ENCODE measurements at regions not wholly inside any gene's neighbourhood (a gene's known extent, or its start where the extent isn't known, plus 50 kb on each side); places are given as distances from the start of the nearest gene placed in this dataset.

DNA sequence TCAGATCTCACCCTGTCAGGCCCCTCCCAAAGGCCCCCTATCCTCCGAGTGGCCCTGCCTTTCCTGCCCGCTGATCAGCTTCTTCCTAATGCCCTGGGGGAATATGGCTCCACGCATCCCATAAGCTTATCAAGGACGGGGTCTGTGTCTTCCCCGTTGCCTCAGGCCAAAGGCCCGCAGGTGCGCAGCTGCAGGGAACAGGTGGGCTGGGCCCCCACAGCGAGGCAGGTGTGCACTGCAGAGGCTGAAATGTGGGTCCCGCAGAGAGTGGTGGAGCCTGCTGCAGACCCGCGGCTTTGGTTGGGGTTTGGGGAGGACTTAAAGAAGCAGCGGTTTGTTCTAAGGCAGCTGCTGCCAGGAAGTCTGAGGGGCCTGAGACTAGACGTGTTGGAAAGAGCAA is 220.8 kb upstream of the TCERG1L start:
- no peak for DNase-seq (ENCODE audit: low read depth)
- TF ChIP-seq, protein P1, sequence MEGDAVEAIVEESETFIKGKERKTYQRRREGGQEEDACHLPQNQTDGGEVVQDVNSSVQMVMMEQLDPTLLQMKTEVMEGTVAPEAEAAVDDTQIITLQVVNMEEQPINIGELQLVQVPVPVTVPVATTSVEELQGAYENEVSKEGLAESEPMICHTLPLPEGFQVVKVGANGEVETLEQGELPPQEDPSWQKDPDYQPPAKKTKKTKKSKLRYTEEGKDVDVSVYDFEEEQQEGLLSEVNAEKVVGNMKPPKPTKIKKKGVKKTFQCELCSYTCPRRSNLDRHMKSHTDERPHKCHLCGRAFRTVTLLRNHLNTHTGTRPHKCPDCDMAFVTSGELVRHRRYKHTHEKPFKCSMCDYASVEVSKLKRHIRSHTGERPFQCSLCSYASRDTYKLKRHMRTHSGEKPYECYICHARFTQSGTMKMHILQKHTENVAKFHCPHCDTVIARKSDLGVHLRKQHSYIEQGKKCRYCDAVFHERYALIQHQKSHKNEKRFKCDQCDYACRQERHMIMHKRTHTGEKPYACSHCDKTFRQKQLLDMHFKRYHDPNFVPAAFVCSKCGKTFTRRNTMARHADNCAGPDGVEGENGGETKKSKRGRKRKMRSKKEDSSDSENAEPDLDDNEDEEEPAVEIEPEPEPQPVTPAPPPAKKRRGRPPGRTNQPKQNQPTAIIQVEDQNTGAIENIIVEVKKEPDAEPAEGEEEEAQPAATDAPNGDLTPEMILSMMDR (IDR thresholded peaks at IDR 0.05; ENCODE audit: insufficient read depth, low read depth, low read length) = no peak
- no peak overlapping the region for H3K4me3 ChIP-seq (ENCODE audit: low read depth, low read length)

DNA sequence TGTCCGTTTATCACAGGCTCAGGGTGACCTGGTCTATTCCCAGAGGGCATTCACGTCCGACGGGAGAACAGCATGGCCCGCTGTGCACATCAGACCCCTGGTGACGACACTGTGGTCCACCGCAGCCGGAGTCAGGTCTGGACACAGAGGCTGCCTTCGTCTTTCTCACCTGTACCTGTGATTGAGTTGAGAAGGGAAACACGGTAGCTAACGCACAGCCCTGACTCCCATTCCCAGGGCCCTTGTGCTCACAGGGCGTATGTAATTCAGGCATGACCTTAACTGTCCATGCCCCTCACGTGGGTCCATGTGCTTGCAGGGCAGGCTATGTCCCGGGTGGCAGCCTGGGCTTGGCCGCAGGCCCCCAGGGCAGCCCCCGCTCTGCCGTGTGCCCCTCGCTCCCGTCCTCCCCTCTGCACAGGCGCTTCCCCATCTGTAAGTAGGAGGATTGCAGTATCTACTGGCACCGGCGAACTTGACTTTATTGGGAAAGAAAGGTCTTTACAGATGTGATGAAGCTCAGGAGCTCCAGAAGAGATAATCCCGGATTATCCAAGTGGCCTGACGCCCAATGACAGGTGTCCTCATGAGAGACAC is 221.3 kb upstream of the TCERG1L start:
- no peak overlapping the region for H3K4me3 ChIP-seq (ENCODE audit: low read depth, low read length)
- DNase-seq (ENCODE audit: low read depth) = no peak
- TF ChIP-seq, protein P1 (IDR thresholded peaks at IDR 0.05; ENCODE audit: insufficient read depth, low read depth, low read length) = no peak

DNA sequence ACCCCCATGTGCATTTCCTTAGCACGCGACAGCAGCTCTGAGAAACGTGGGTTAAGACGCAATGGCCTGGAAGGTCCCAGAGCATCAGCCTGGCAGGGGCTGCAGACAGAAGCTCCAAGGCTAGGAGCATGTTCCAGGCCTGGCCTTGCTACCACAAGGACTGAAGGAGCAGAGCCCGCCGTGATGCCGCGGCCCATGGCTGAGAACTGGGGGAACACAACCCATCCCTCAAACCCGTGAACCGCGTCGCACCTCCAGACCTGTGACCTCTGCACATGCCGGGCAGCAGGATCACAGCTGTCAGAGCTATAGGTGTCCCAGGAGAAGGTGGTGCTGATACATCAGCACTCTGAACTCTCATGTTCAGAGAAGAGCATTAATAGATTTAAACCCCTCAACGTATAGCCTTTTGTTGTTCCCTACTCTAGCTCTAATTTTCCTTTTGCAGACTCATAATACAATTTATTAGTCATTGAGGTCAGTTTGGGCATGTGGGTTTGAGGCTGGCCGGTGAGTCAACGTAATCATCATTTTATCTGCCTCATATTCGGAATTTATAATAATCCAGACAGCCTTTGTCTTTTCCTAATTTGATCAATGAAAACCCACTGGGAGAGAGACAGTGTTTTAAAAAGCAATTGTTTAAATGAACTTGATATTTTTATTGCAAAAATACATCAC is 222.5 kb upstream of the TCERG1L start:
- no peak overlapping the region for H3K4me3 ChIP-seq (ENCODE audit: low read depth, low read length)
- TF ChIP-seq, protein P1 (IDR thresholded peaks at IDR 0.05; ENCODE audit: insufficient read depth, low read depth, low read length) = no peak
- DNase-seq (ENCODE audit: low read depth) = no peak

DNA sequence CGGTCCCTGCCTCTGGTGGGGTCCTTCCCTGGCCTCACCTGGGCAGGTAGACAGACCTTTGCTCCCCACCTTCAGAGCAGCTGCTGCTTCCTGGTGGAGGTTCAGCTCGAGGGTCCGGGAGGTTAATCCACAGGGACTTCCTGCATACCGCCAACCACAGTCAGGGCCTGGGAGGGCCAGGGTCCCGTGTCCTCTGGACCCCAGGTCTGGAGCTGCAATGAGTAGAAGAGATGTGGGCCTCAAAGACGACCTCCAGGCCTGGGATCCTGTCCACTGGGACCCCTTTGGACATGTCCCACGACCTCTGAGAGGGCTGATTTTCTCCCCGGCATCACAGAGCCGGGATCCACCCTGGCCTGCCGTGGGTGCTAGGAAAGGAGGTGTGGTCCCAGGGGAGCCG is 223.3 kb upstream of the TCERG1L start:
- no peak overlapping the region for H3K4me3 ChIP-seq (ENCODE audit: low read depth, low read length)
- DNase-seq (ENCODE audit: low read depth) = no peak
- TF ChIP-seq, protein P1 (IDR thresholded peaks at IDR 0.05; ENCODE audit: insufficient read depth, low read depth, low read length) = no peak

DNA sequence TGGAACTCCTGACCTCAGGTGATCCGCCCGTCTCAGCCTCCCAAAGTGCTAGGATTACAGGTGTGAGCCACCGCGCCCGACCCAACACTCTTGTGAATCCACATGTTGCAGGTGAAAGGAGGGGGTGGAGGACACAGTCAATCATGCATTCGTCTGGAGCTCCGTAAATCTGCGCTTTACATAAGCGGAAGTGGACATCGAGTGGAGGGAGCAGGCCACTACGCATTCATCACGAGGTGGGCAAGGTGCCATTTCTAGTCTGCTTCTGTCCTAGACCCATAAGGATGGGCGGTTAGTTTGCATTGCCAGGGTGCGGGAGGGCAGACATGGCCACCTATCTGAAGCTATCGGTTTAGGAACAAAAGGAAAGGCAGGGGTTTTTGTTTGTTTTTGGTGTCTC is 225.2 kb upstream of the TCERG1L start:
- DNase-seq (ENCODE audit: low read depth) = no peak
- TF ChIP-seq, protein P1 (IDR thresholded peaks at IDR 0.05; ENCODE audit: insufficient read depth, low read depth, low read length) = no peak
- H3K4me3 ChIP-seq (ENCODE audit: low read depth, low read length) = no peak overlapping the region

DNA sequence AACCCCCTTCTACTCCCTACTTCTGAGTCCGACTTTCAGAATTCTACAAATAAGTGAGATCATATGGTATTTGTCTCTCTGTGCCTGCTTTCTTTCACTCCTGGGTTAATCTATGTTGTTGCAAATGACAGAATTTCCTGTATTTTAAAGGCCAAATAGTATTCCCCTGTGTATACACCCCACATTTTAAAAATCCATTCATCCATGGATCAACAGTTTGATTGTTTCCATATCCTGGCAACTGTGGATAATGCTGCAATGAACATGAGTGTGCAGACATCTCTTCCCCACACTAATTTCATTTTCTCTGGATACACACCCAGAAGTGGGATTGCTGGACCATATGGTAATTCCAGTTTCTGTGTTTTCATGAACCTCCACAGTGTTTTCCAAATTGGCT is 225.8 kb upstream of the TCERG1L start:
- TF ChIP-seq, protein P1 (IDR thresholded peaks at IDR 0.05; ENCODE audit: insufficient read depth, low read depth, low read length) = no peak
- no peak overlapping the region for H3K4me3 ChIP-seq (ENCODE audit: low read depth, low read length)
- DNase-seq (ENCODE audit: low read depth) = no peak

DNA sequence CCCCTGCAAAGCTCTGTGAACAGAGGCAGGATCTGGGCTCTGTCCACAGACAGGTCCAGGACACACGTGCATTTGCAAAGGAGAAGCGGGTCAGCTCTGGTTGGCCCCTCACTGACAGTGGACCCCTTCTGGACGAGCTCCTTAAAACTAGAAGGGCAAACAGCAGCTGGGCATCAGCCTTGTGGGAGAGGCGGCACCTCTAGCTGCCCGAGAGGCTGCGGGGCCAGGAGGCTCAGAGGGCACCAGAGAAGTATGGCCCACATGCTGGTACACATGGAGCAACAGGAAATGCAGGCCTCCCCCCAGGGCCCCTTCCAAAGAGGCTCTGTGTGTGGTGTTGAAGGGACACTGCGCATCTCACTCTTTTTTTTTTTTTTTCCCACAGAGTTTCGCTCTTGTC is 233.0 kb upstream of the TCERG1L start:
- TF ChIP-seq, protein P1 (IDR thresholded peaks at IDR 0.05; ENCODE audit: insufficient read depth, low read depth, low read length) = no peak
- no peak overlapping the region for H3K4me3 ChIP-seq (ENCODE audit: low read depth, low read length)
- no peak for DNase-seq (ENCODE audit: low read depth)

Measured in fibroblast of villous mesenchyme (primary cell).